Limb (tissue), 2 donors: ENCODE measurements at regions not wholly inside any gene's neighbourhood (a gene's known extent, or its start where the extent isn't known, plus 50 kb on each side); places are given as distances from the start of the nearest gene placed in this dataset.
"Not testable (repeated sequence)": the region's sequence is repeated elsewhere in the genome, so short reads cannot be mapped to it uniquely, and the experiment has no call there.

Experiments used
- DNase-seq, 2 donors: peaks; one replicate each; pipeline ENCODE4 v3.0.0-alpha.2; 2016; ENCODE audit errors: extremely low spot score in 2 of 2

- no peak for DNase-seq
Observed at GRCh38 chr9:85212887-85213286, 528.9 kb downstream of the AGTPBP1 start.

- no peak for DNase-seq
Observed at GRCh38 chr9:85212209-85212608, 529.5 kb downstream of the AGTPBP1 start.

- no peak for DNase-seq
Observed at GRCh38 chr9:85208666-85209065, 533.1 kb downstream of the AGTPBP1 start.

- no peak for DNase-seq
Observed at GRCh38 chr9:85204176-85204575, 534.6 kb downstream of the NTRK2 start.

GRCh38 chr9:85202596-85202995 is 533.1 kb downstream of the NTRK2 start:
- DNase-seq, result no peak

GRCh38 chr9:85200726-85201404 is 531.3 kb downstream of the NTRK2 start:
- no peak for DNase-seq

GRCh38 chr9:85199866-85200495 is 530.5 kb downstream of the NTRK2 start:
- peak in 1 of 2 donors; percentile 30 for DNase-seq

- DNase-seq, result no peak
Observed at GRCh38 chr9:85192750-85193149, 523.2 kb downstream of the NTRK2 start.

GRCh38 chr9:85186218-85186585 is 516.7 kb downstream of the NTRK2 start:
- no peak for DNase-seq

GRCh38 chr9:85185486-85186217 is 516.1 kb downstream of the NTRK2 start:
- no peak for DNase-seq

GRCh38 chr9:85182383-85182782 is 512.9 kb downstream of the NTRK2 start:
- DNase-seq, result no peak

- DNase-seq, result no peak
Observed at GRCh38 chr9:85178474-85178873, 508.9 kb downstream of the NTRK2 start.

- no peak for DNase-seq
Observed at GRCh38 chr9:85173967-85174366, 504.4 kb downstream of the NTRK2 start.

- no peak for DNase-seq
Observed at GRCh38 chr9:85172001-85172978, 502.8 kb downstream of the NTRK2 start.

- no peak for DNase-seq
Observed at GRCh38 chr9:85171163-85171562, 501.6 kb downstream of the NTRK2 start.

GRCh38 chr9:85168412-85168811 is 498.9 kb downstream of the NTRK2 start:
- no peak for DNase-seq

GRCh38 chr9:85167146-85167545 is 497.6 kb downstream of the NTRK2 start:
- no peak for DNase-seq

GRCh38 chr9:85163825-85164224 is 494.3 kb downstream of the NTRK2 start:
- DNase-seq, result no peak

GRCh38 chr9:85163415-85163814 is 493.9 kb downstream of the NTRK2 start:
- DNase-seq, result no peak

- no peak for DNase-seq
Observed at GRCh38 chr9:85162822-85163221, 493.3 kb downstream of the NTRK2 start.

GRCh38 chr9:85160944-85161343 is 491.4 kb downstream of the NTRK2 start:
- DNase-seq, result not testable (repeated sequence)

GRCh38 chr9:85158512-85158911 is 489.0 kb downstream of the NTRK2 start:
- DNase-seq, result no peak
